ENCODE measurements at regions not wholly inside any gene's neighbourhood (a gene's known extent, or its start where the extent isn't known, plus 50 kb on each side); places are given as distances from the start of the nearest gene placed in this dataset.

GRCh38 chr12:105823810-105824209, 314.9 kb downstream of the NUAK1 start:
- no TSS peak for BruUV-seq (replicated peaks)
- Histone ChIP-seq H3K36me3 (ENCODE audit: control insufficient read depth in 1 of 2, insufficient read depth in 2 of 2, low read length in 2 of 2) (no peaks in the 10 kb centered on the region), H3K9me3 (ENCODE audit: control insufficient read depth in 1 of 2, insufficient read depth in 1 of 2, low read depth in 1 of 2, low read length in 2 of 2) (no peaks in the 10 kb centered on the region), H3K4me2 (ENCODE audit: low read length) (no peak overlapping the region), H4K20me1 (ENCODE audit: insufficient read depth) (no peaks in the 10 kb centered on the region), H3K79me2 (ENCODE audit: insufficient read depth, low read length) (no peaks in the 10 kb centered on the region), H3K4me1 (ENCODE audit: control insufficient read depth in 1 of 2, insufficient read depth in 2 of 2, low read length in 2 of 2) (no peaks in the 10 kb centered on the region), H3K4me3 (replicated peaks in 1 of 2; ENCODE audit: low read depth in 1 of 2, low read length in 2 of 2) (no peak overlapping the region), H2AFZ (ENCODE audit: low read depth, low read length, poor library complexity, severe bottlenecking) (no peak overlapping the region), H3K9me2 (ENCODE audit: insufficient read depth) (no peaks in the 10 kb centered on the region), H3K9ac (ENCODE audit: low read length) (no peak overlapping the region), H3K27me3 (ENCODE audit: insufficient read depth, low read length) (peaks cover 11% of the 10 kb centered on the region), H3K27ac (ENCODE audit: low read depth, low read length) (no peak overlapping the region)
- ATAC-seq (no peak), DNase-seq (ENCODE audit: low read depth, low spot score) (no peak)
- RAD21 ChIA-PET (ENCODE audit: low non-redundant PET in 1 of 2, low total read pairs in 2 of 2, uncharacterized antibody in 2 of 2, unreplicated experiment in 2 of 2), result no interaction called here
- intact Hi-C loops (cut with micrococcal nuclease), result no loop called here
- TF ChIP-seq ZNF274 (IDR thresholded peaks at IDR 0.05; ENCODE audit: low read depth, low read length), result no peak
- POLR2A ChIA-PET, result no interaction called here
- CTCF ChIA-PET, result no interaction called here

DNA sequence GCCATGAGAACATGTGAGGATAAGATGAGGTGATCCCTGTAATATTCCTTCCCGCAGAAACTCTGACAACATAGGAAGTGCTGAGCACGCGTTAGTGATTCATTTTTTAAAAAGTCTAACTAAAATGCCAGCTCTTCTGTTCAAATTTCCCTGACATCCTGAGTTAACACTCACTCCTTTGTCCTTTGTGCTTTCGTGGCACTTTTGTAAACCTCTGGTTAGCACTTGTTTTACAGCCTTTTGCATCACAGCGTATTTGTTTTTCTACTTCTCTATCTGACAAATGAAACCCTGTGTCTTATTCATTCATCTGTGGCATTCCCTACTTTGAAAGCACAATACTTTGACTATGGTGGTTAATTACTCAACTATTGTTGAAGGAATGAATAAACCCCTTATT, 313.6 kb downstream of the NUAK1 start:
- no peaks in the 10 kb centered on the region for H3K4me1 ChIP-seq (ENCODE audit: control insufficient read depth in 1 of 2, insufficient read depth in 2 of 2, low read length in 2 of 2)
- intact Hi-C loops (cut with micrococcal nuclease), result no loop called here
- no peaks in the 10 kb centered on the region for H4K20me1 ChIP-seq (ENCODE audit: insufficient read depth)
- RAD21 ChIA-PET (ENCODE audit: low non-redundant PET in 1 of 2, low total read pairs in 2 of 2, uncharacterized antibody in 2 of 2, unreplicated experiment in 2 of 2), result interaction anchor here in 1 of 2 experiments (0.6 kb wide), 1 partner anchor 522 kb away, joined by 3 read pairs; no protein-coding TSS in a partner anchor
- no peak overlapping the region for H3K9ac ChIP-seq (ENCODE audit: low read length)
- BruUV-seq (replicated peaks), result no TSS peak
- H3K9me2 ChIP-seq (ENCODE audit: insufficient read depth), result no peaks in the 10 kb centered on the region
- POLR2A ChIA-PET, result no interaction called here
- no peaks in the 10 kb centered on the region for H3K9me3 ChIP-seq (ENCODE audit: control insufficient read depth in 1 of 2, insufficient read depth in 1 of 2, low read depth in 1 of 2, low read length in 2 of 2)
- H3K27ac ChIP-seq (ENCODE audit: low read depth, low read length), result no peak overlapping the region
- H3K79me2 ChIP-seq (ENCODE audit: insufficient read depth, low read length), result no peaks in the 10 kb centered on the region
- TF ChIP-seq, protein P1, sequence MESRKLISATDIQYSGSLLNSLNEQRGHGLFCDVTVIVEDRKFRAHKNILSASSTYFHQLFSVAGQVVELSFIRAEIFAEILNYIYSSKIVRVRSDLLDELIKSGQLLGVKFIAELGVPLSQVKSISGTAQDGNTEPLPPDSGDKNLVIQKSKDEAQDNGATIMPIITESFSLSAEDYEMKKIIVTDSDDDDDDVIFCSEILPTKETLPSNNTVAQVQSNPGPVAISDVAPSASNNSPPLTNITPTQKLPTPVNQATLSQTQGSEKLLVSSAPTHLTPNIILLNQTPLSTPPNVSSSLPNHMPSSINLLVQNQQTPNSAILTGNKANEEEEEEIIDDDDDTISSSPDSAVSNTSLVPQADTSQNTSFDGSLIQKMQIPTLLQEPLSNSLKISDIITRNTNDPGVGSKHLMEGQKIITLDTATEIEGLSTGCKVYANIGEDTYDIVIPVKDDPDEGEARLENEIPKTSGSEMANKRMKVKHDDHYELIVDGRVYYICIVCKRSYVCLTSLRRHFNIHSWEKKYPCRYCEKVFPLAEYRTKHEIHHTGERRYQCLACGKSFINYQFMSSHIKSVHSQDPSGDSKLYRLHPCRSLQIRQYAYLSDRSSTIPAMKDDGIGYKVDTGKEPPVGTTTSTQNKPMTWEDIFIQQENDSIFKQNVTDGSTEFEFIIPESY (IDR thresholded peaks at IDR 0.05; ENCODE audit: extremely low read depth, insufficient replicate concordance, low read length), result no peak
- TF ChIP-seq TCF7L2 (IDR thresholded peaks at IDR 0.05; ENCODE audit: borderline replicate concordance, extremely low read depth, insufficient read depth, insufficient read length) (no peak), ZNF274 (IDR thresholded peaks at IDR 0.05; ENCODE audit: low read depth, low read length) (no peak), YY1 (IDR thresholded peaks at IDR 0.05; ENCODE audit: extremely low read depth, insufficient replicate concordance, low read depth, low read length) (no peak), POLR2AphosphoS5 (IDR thresholded peaks at IDR 0.05; ENCODE audit: low read depth, low read length) (no peak), CBX3 (IDR thresholded peaks at IDR 0.05; ENCODE audit: low read depth) (no peak), JUND (IDR thresholded peaks at IDR 0.05) (no peak), POLR2A (IDR thresholded peaks at IDR 0.05; ENCODE audit: borderline replicate concordance, extremely low read depth, insufficient read depth, insufficient read length) (no peak), EZH2 (IDR thresholded peaks at IDR 0.05) (no peak), EGR1 (IDR thresholded peaks at IDR 0.05; ENCODE audit: low read depth) (no peak), ZFX (IDR thresholded peaks at IDR 0.05) (no peak)
- TF ChIP-seq, protein P2, sequence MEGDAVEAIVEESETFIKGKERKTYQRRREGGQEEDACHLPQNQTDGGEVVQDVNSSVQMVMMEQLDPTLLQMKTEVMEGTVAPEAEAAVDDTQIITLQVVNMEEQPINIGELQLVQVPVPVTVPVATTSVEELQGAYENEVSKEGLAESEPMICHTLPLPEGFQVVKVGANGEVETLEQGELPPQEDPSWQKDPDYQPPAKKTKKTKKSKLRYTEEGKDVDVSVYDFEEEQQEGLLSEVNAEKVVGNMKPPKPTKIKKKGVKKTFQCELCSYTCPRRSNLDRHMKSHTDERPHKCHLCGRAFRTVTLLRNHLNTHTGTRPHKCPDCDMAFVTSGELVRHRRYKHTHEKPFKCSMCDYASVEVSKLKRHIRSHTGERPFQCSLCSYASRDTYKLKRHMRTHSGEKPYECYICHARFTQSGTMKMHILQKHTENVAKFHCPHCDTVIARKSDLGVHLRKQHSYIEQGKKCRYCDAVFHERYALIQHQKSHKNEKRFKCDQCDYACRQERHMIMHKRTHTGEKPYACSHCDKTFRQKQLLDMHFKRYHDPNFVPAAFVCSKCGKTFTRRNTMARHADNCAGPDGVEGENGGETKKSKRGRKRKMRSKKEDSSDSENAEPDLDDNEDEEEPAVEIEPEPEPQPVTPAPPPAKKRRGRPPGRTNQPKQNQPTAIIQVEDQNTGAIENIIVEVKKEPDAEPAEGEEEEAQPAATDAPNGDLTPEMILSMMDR (IDR thresholded peaks at IDR 0.05 in 2 of 3, conservative IDR thresholded peaks at IDR 0.05 in 1 of 3; ENCODE audit: borderline replicate concordance in 1 of 3, insufficient read depth in 1 of 3, low read depth in 2 of 3, low read length in 2 of 3), result no peak
- TF ChIP-seq, protein P3, sequence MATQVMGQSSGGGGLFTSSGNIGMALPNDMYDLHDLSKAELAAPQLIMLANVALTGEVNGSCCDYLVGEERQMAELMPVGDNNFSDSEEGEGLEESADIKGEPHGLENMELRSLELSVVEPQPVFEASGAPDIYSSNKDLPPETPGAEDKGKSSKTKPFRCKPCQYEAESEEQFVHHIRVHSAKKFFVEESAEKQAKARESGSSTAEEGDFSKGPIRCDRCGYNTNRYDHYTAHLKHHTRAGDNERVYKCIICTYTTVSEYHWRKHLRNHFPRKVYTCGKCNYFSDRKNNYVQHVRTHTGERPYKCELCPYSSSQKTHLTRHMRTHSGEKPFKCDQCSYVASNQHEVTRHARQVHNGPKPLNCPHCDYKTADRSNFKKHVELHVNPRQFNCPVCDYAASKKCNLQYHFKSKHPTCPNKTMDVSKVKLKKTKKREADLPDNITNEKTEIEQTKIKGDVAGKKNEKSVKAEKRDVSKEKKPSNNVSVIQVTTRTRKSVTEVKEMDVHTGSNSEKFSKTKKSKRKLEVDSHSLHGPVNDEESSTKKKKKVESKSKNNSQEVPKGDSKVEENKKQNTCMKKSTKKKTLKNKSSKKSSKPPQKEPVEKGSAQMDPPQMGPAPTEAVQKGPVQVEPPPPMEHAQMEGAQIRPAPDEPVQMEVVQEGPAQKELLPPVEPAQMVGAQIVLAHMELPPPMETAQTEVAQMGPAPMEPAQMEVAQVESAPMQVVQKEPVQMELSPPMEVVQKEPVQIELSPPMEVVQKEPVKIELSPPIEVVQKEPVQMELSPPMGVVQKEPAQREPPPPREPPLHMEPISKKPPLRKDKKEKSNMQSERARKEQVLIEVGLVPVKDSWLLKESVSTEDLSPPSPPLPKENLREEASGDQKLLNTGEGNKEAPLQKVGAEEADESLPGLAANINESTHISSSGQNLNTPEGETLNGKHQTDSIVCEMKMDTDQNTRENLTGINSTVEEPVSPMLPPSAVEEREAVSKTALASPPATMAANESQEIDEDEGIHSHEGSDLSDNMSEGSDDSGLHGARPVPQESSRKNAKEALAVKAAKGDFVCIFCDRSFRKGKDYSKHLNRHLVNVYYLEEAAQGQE (IDR thresholded peaks at IDR 0.05; ENCODE audit: low read depth), result no peak
- no peak overlapping the region for H3K4me2 ChIP-seq (ENCODE audit: low read length)
- ATAC-seq (no peak), DNase-seq (ENCODE audit: low read depth, low spot score) (no peak)
- CTCF ChIA-PET, result no interaction called here
- no peak overlapping the region for H3K4me3 ChIP-seq (replicated peaks in 1 of 2; ENCODE audit: low read depth in 1 of 2, low read length in 2 of 2)
- peaks cover 7% of the 10 kb centered on the region for H3K27me3 ChIP-seq (ENCODE audit: insufficient read depth, low read length)
- no peak overlapping the region for H2AFZ ChIP-seq (ENCODE audit: low read depth, low read length, poor library complexity, severe bottlenecking)
- no peaks in the 10 kb centered on the region for H3K36me3 ChIP-seq (ENCODE audit: control insufficient read depth in 1 of 2, insufficient read depth in 2 of 2, low read length in 2 of 2)
